GM19395 (cell line): ENCODE measurements at regions not wholly inside any gene's neighbourhood (a gene's known extent, or its start where the extent isn't known, plus 50 kb on each side); places are given as distances from the start of the nearest gene placed in this dataset.

Source experiments
- ATAC-seq: cut with Tn5 transposase; IDR thresholded peaks from one replicate; pipeline ENCODE4 v1.9.1; 2021; ENCODE audit warnings: mild to moderate bottlenecking, moderate library complexity; ENCODE audit not compliant: unreplicated experiment

DNA sequence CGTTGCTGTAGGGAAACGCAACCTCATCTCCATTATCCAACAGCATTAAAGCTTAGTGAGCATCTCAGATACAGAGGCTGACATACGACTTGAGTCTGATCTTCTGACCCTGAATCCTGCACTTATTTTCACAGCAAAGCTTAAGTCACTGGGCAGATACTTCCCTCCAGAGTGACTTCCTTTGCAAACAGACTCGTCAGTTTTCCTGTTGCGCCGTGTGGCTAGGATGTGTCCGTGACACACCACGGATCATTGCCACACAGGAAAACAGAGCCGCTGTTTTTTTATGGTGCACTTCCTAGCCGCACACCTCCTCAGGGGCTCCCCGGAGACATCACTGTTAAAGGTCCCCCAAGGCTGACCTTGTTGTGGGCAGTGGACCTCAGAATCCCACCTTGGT, 94.9 kb upstream of the MKI67 start:
- no peak for ATAC-seq

GRCh38 chr10:128221807-128222206, 95.6 kb upstream of the MKI67 start:
- ATAC-seq: no peak

DNA sequence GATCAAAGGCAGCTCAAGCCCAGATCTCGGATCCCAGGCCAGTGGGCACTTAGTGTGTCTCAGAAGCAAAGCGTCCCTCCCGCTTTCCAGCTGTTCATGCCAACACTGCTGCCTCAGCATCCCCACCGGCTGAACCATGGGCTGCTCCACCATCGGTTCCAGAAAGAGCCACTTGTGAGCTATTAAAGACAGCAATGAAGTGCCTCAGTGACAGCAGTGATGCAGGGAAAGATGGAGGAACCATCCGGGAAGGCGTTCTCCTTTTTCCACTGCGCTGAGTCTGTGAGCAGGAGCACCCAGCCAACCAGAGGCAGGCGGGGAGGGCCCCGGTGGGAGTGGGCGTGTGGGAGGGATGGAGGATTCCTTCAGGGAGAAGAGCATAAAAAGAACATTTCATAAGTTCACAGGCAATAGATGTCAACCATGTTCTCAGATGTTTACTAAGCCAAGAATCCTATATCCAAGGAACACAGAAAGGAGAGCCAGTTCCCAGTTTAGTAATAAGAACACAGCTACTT, 96.2 kb upstream of the MKI67 start:
- no peak for ATAC-seq

DNA sequence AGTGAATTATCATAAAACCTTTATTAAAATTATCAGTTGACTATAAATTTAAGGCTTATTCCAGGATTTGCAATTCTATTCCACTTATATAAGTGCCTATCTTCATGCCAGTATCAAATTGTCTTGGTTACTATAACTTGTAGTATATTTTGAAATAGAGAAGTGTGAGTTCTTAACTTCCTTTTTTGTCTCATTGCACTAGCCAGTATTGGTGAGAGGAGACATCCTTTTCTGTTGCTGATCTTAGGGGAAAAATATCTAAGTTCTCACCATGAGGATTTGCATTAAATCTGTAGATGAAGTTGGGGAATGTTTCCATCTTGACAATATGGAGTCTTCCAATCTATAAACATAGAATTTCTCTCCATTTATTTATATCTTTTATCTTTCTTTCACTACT, 104.2 kb upstream of the MKI67 start:
- ATAC-seq: no peak

DNA sequence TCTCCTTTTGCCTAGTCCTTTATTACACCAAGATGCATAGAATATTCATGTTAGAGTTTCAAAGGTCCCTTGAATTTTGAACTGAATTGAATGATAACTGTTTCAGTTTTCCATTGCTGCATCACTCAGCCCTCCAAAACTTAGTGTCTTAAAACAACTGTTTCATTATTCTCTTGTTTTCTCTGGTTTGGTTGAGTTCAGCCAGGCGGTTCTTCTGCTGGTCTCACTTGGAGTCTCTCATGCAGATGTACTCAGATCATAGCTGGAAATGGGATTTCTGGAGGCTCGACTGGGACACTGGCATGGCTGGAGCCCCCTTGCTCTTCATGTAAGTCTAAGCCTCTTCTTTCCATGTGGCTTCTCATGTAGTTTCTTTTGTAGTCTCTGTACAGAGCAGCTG, 107.2 kb upstream of the MKI67 start:
- ATAC-seq: no peak

- no peak for ATAC-seq
Observed at GRCh38 chr10:128237710-128238109, 111.5 kb upstream of the MKI67 start.

GRCh38 chr10:128241023-128241422, 114.8 kb upstream of the MKI67 start:
- no peak for ATAC-seq

DNA sequence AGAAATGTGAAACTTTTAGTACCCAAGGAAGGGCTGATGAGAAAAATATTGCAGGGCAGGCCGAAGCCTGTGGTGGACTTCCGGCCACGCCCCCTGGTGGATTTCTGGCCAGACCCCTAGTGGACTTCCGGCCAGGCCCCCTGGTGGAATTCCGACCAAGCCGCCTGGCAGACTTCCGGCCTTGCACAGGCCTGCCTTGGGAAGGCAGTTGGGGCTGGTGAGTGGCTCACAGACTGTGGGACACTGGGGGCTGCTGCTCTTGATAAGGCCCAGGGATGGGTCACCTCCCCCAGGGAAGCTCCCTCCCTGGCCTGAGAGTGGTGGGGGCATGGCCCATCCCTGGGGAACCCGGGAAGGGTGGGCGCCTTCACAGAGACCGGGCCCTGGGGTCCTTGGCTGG, 116.4 kb upstream of the MKI67 start:
- ATAC-seq: no peak

DNA sequence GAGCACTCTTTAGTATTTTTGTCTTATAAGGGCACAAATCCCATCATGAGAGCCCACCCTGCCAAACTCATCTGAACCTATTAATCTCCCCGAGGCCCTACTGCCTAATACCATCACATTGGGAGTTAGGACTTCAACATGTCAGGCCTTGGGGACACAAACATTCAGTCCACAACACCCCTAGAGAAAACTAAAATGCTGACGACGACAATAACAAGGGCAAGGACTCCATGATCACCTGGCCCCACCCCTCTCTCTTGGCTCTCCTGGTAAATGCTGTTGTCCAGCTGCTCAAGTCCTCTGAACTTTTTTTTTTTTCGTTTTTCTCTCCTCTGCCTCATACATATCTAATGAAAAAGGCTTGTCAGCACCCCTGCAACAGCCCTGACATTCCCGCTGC, 118.8 kb upstream of the MKI67 start:
- ATAC-seq: no peak

- no peak for ATAC-seq
Observed at GRCh38 chr10:128247576-128247975, 121.4 kb upstream of the MKI67 start.

DNA sequence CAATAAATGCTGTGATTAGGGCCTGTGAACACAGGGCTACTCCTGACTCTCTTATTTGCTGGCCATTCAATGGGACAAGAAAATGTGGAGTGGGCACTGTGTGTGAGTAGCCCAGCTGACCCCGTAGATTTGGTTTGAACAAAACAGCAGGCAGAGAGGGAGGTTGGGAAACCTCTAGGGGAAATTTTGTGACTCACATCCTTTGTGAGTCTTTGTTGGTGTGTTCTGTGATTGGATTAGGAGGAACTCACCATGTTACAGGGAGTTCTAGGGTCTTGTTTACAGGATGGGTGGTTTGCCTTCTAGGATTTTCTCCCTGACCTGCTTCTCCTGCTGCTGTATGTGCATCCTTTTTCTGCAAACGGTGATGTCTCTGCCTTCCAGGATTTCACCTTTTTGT, 128.3 kb upstream of the MKI67 start:
- ATAC-seq: no peak

GRCh38 chr10:128257428-128257827, 131.2 kb upstream of the MKI67 start:
- no peak for ATAC-seq

DNA sequence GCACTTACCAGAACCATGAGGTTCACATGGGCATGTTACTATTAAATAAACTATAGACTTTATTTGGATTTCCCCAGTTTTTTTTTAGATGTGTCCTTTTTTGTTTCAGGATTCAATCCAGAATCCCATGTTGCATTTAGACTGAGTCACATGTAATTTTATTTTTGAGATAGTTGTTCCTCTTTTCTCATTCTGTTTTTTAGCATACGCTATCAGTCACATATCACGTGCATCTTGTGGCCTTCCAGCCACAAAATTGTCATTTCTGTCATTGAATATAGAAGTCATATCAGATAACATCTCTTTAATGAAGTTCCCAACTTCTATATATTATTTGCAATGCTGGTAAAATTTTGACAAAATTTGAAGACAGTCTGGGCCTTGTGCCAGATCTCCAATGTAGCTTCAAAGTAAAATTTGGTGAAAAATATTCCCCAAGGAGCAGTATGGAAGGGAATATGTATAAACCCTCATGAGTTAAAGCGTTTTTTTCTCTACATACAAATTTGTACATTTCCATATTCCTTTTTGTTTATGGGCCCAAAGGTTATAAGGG, 132.3 kb upstream of the MKI67 start:
- ATAC-seq: no peak

GRCh38 chr10:128263891-128264688, 137.9 kb upstream of the MKI67 start:
- ATAC-seq: peak; percentile 71

DNA sequence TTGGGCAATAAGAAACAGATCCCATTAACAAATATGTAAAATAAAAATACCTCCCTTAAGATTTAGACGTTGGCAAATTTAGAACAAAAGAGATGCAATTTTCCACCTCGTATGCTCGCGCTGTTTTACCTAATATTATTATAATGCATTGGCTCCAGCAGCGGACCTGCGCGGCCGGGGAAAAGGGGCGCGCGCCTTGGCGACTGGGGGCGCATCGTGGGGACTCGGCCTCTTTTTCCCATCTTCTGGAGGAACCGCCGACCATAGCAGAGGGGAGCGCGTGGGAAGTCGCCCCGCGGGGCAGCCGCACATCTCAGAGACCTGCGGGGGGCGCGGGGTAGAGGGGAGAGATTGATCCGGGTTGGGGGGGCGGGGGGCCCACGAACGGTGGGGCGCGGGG, 139.4 kb upstream of the MKI67 start:
- no peak for ATAC-seq

GRCh38 chr10:128267581-128267980, 141.4 kb upstream of the MKI67 start:
- ATAC-seq: no peak

GRCh38 chr10:128268015-128268722, 141.9 kb upstream of the MKI67 start:
- no peak for ATAC-seq

GRCh38 chr10:128274938-128275337, 148.7 kb upstream of the MKI67 start:
- ATAC-seq: no peak

GRCh38 chr10:128275388-128276177, 149.4 kb upstream of the MKI67 start:
- ATAC-seq: no peak

GRCh38 chr10:128277267-128277840, 151.1 kb upstream of the MKI67 start:
- ATAC-seq: no peak

DNA sequence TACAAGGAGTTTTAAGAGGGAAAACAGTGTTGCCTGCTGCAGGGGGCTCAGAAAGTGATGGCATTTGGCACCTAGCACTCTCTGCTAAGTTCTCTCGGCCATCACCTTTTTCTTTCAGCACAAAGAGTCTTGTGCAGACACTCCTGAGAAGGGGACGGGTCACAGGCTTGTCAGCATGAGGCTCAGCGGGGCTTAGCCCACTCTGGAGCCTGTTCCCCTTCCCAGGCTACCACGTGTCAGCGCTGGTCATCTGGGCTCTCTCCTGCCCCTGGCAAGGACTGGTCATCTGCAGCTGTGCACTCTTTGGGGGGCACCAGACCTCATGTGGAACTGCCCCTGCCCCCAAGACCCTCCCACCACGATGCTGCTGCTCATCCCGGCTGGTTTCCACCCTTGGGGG, 152.1 kb upstream of the MKI67 start:
- no peak for ATAC-seq
